NCI-H1436 (cell line): ENCODE measurements at regions not wholly inside any gene's neighbourhood (a gene's known extent, or its start where the extent isn't known, plus 50 kb on each side); places are given as distances from the start of the nearest gene placed in this dataset.
A peak's percentile ranks its signal among the peaks of the same experiment; 100 is the strongest.
"Not testable (repeated sequence)": the region's sequence is repeated elsewhere in the genome, so short reads cannot be mapped to it uniquely, and the experiment has no call there.

Experiments
- DNase-seq: peaks from one replicate; lab custom pipeline; 2025; lab: John Stamatoyannopoulos, UW

- DNase-seq: not testable (repeated sequence)
Observed at GRCh38 chr1:146510248-146510983, 281.6 kb upstream of the NOTCH2NLA start.

DNA sequence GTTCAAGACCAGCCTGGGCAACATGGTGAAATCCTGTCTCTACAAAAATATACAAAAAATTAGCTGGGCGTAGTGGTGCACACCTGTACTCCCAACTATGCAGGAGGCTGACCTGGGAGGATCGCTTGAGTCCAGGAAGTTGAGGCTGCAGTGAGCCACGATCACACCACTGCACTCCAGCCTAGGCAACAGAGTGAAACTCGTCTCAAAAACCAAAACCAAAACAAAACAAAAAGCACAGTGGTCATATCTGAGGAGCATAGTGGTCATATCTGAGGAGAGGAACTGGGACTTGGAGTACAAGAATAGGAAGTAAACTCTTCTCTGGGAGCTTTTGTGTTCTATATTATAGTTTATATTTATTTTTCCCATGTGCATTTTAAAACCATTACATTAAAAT lies 275.3 kb upstream of the NOTCH2NLA start:
- DNase-seq: not testable (repeated sequence)

GRCh38 chr1:146487555-146487954 lies 258.7 kb upstream of the NOTCH2NLA start:
- not testable (repeated sequence) for DNase-seq

DNA sequence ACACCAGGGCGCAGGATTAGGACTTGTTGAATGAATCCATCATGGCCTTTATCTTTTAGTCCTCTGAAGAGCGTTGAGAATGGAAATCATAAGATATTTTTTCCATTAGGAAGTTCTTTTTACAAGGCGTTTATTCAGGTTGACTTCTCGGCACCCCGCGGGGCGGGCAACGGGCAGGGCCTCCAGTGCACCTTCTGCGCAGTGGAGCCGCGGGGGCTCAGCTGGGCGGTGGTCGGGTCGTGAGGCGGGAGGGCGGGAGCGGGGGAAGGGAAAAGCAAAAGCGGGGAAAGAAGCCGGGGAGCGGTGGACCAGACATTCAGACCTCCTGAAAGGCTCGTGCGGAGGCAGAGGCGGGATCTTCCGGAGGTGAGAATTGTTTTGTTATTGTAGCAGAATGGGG lies 258.3 kb upstream of the NOTCH2NLA start:
- not testable (repeated sequence) for DNase-seq

GRCh38 chr1:146486300-146487014 lies 257.6 kb upstream of the NOTCH2NLA start:
- not testable (repeated sequence) for DNase-seq

GRCh38 chr1:146484195-146484594 lies 255.4 kb upstream of the NOTCH2NLA start:
- not testable (repeated sequence) for DNase-seq

DNA sequence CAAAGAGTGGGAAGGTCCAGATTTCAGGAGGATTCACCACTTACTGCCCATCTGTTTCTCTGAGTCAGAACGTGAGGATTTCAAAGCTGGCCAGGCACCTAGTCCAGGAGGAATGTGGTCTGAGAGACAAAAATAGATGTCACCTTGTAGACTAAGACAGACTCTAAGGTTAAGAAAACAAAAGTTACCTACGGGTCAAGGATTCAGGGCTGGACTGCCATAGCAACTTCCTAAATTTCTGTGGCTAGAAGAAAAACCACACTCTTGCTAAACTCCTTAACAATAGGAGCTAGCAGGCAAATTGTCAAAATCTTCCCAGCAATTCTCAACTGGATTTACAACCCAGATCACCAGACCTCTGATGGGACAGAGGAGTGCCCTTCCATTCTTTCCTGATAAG lies 250.4 kb upstream of the NOTCH2NLA start:
- not testable (repeated sequence) for DNase-seq

- DNase-seq: not testable (repeated sequence)
Observed at GRCh38 chr1:146478125-146478720, 249.4 kb upstream of the NOTCH2NLA start.

GRCh38 chr1:146475086-146475485 lies 246.3 kb upstream of the NOTCH2NLA start:
- DNase-seq: not testable (repeated sequence)

DNA sequence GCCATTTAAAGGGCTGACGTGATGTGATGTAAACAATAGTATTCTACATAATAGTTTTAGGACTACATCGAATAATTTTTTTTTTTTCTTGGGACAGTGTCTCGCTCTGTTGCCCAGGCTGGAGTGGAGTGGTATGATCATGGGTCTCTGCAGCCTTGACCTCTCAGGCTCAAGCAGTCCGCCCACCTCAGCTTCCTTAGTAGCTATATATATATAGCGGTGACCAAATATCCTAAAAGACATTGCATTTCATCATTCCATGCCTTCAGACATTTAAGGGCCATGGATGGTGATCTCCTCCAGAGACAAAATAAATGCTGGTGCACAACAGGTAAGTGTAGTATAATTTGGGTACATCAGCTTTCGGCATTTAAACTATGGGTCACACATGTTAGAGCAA lies 245.4 kb upstream of the NOTCH2NLA start:
- DNase-seq: not testable (repeated sequence)

DNA sequence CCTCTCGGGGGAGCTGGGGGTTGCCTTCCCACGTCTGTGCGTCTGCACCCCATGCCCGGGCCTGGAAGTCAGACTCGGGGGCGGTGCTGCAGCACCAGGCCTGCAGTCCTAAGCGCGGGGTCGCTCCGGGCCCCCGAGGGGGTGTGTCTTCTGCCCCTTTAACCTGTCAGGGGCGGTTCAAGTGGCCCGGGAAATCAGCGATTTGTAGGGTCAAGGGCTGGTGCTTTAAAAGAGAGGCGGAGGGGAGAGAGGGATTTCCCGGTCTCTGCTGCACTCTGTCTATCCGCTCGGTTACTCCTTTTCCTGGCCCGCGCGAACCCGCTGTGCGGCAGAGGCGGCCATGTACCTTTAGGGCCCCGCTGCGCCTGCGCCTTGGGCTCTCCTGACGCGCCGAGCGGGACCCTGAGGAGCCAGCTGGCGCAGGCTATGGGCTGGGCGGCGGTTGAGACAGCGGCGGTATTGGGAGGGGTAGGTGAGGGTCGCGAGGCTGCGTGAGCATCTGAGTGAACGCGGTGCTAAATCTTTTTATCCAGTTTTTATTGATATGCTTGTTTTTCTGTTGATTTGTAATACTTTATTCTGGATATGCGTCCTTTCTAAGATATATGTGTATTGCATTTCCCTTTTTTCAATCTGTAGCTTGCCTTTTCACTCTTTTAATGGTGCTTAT lies 243.5 kb upstream of the NOTCH2NLA start:
- DNase-seq: peak; percentile 75

DNA sequence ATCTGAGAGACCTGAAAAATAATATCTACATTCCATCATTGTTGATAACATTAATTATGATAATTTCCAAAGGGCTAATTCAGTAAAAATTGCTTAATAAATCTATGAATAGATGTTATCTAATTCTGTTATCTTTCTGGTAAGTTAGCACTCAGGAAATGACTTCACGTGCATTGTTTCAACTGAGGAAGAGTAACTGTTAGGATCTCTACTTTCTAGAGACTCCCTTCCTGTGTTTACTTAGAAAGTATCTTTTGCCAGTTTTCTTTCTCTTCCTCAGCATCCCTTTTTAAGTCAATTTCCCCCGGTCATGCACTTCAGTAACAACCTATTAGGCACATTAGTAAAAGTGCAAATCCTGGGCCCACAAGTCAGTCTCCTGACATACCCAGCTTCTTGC lies 231.1 kb upstream of the NOTCH2NLA start:
- DNase-seq: not testable (repeated sequence)

DNA sequence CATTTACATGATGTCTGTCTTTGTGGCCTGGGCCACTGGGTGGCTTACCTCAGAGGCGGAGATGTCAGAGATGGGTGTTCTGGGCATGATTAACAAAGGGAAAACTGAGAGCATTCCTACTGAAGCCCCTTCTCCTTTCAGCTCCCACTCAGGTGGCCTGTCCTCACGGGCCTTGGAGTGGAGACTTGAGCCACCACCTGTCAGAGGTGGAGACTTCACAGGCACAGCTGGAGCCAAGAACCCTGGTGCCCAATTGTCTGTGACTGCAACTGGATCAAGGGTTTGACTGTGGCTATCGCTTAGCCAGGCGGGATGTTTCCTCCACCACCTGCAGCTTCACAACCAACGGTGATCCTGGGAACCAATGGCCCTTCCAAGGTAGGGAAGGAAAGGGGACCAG lies 230.5 kb upstream of the NOTCH2NLA start:
- not testable (repeated sequence) for DNase-seq

DNA sequence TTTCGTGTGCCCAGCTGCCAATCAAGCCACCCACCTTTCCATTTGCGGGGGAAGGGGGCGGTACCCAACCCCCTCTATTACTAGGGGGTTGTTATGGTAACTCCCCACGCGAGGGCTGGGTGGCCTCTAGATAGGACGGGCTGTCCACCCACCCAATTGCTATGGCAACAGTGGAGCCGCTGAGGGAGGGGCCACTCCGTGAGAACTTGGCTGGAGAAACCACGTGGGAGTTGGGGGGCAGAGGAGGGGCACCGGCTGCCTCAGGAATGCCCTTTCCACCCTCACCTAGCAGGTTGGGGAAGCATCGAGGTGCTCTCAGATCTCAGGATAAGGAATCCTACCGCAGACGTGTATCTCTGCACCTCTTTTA lies 220.0 kb upstream of the NOTCH2NLA start:
- not testable (repeated sequence) for DNase-seq

DNA sequence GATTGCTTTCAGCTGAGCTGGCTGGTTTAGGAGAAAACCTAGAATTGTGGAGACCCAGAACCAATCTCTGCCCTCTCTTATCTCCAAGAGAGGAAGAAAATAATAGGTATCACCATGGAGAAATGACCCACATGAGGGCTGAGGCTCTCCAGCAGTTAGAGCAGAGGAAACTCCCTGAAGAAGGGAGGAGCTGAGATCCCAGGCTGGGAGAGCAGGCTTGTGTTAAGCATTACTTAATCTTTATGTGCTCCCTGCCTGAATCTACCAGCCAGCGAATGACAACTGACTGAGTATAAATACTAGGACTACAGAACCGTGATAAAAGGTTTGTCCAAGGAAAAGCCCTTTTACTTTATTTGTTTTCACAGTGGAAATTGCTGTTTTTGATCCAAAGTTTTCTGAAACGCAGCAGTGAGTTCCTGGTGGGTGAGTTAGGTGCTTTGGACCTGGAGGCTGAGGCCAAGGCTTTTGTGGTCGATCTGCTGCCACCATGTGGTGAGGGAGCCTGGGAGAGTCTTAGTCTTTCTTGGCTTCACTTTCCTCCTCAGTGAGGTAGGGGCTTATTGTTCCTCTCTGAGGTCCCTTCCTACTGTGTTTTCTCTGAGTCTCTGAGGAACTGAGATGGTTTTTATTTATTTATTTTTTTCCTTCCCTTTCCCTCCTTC lies 219.5 kb upstream of the NOTCH2NLA start:
- not testable (repeated sequence) for DNase-seq

DNA sequence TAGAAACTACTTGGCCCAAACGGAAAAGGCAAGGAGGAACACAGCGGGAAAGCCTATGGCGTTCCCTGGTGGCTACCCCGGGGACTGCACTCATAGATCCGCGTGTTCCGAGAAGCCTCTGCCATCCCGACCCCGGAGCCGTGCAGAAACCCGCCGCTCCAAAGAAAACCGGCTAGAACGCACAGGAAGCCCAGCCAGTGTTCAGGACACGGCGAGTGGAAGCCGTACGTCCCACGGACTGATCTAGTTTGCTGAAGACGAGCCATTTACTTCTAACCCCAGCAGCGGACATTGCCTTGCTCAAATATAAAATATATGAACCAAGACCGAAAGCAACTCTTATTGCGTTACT lies 215.0 kb upstream of the NOTCH2NLA start:
- DNase-seq: not testable (repeated sequence)

DNA sequence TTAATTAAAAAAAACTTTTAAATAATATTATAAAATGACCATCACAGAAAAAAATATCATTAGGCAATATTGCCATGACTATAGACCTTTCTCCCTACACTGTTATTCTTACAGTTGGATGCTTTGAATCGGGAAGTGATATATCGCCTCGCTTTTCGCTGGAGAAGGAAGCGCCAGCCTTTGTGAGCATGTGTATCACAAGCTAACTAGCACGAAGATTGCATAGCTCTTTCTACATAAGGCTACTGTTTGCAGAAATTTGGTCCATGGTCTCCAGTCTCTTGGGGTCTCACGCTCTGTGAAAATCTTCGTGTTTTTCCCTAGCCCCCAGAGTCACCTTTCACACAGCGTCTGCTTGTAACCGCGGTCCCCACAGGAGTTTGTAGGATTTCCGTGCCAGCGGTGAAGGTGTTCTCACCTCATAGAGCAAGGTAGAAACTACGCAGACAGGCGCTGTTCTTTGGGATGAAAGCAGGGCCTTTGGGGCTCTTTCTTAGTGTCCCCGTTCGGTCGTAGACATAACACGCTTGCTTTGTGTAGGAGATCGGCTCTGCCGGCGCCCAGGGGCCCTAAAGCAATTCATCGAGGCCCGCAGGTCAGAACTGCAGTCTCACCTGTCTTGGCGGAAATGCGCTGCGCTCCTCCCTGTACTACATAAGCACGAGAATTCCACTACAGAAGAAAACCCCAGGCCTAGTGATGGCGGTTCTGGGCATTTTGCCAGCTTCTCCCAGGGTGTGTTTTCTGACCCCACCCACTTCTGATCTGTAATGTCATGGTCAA lies 214.5 kb upstream of the NOTCH2NLA start:
- DNase-seq: not testable (repeated sequence)

DNA sequence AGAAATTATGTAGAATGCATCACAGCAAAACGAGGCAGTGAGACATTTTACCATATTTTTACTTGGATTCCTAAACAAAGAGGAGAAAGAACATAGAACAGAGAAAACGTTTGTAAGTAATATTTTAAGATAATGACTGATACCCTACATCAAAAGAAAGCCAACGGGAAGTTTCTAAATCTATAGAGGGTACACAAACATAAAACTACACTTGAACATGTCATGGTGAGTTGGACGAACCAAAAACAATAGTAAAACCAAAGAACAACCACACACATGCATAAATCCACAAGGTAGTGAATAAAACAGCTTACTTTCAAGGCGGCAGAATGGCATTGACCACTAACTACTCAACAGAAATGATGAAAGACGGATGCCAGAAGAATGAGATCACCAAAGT lies 209.7 kb upstream of the NOTCH2NLA start:
- not testable (repeated sequence) for DNase-seq

DNA sequence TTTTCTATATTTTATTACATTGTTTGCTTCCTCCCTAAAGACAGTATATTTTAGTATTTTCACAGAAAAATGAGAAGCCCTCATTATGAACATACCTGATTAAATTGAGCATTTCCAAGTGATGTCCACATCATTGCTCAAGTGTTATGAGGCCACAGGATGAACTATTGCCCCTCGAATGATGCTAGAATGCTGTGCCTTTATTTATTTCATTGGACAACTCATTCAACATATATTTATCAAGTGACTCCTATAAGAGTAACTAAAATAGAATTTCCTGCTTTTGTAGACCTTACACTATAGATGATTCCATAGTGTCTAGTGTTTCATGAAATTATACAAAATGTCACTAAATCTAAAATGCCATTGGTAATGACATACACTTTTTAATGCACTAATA lies 187.8 kb upstream of the NOTCH2NLA start:
- not testable (repeated sequence) for DNase-seq

- DNase-seq: not testable (repeated sequence)
Observed at GRCh38 chr1:146415017-146415416, 186.2 kb upstream of the NOTCH2NLA start.

DNA sequence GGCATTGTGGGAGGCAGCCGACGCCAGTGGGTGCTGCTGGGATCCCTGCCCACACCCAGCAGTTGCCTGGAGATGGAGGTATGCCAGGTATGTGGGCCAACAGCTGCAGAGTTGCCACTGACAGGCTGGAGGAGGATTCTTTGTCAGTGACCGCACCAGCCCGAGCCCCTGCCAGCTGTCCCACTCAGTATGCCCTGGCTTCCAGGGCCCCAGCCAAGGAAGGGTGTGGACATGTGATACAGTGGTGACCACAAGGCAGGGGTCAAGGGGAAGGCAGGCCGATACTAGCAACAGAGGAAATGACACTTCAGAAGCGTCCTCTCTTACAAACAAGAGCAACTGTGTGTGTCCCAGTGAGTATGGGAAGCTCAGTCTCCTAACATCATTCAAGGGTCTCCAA lies 185.1 kb upstream of the NOTCH2NLA start:
- DNase-seq: not testable (repeated sequence)
